Breast epithelium (tissue), 4 donors: ENCODE measurements at regions not wholly inside any gene's neighbourhood (a gene's known extent, or its start where the extent isn't known, plus 50 kb on each side); places are given as distances from the start of the nearest gene placed in this dataset.

ENCODE experiments used
- DNase-seq, 2 donors: peaks; one replicate each; pipeline ENCODE4 v3.0.0-alpha.2; 2019; ENCODE audit warnings: low spot score in 2 of 2
- H3K27ac ChIP-seq, 2 donors: fragments of 200-600 bp; sonication (generic) in 1 of 2; one replicate each; pipeline ENCODE4 v1.5.1; 2016 to 2019; ENCODE audit warnings: mild to moderate bottlenecking in 1 of 2
- H3K27me3 ChIP-seq, 2 donors: fragments of 200-600 bp; sonication (generic) in 1 of 2; one replicate each; pipeline versions ENCODE4 v1.5.1 to v1.6.0; 2017 to 2019; ENCODE audit warnings: control low read depth in 1 of 2, mild to moderate bottlenecking in 1 of 2
- H3K36me3 ChIP-seq: fragments of 200-600 bp; one replicate; pipeline ENCODE4 v1.5.1; 2019
- H3K4me1 ChIP-seq, 2 donors: fragments of 200-600 bp; sonication (generic); one replicate each; pipeline ENCODE4 v1.5.1; 2016 to 2019; ENCODE audit warnings: control low read depth in 1 of 2
- H3K4me3 ChIP-seq, 3 donors: fragments of 200-600 bp; sonication (generic); 1 replicate in 2 of 3; 2 replicates in 1 of 3; pipeline ENCODE4 v1.5.1; 2016 to 2019; ENCODE audit warnings: mild to moderate bottlenecking in 3 of 3, moderate library complexity in 2 of 3
- H3K9me3 ChIP-seq, 2 donors: fragments of 200-600 bp; sonication (generic) in 1 of 2; one replicate each; pipeline ENCODE4 v1.5.1; 2016 to 2019; ENCODE audit warnings: control low read depth in 1 of 2
- POLR2A ChIP-seq: fragments of 450-650 bp; IDR thresholded peaks from one replicate; pipeline ENCODE4 v1.6.1; 2016; ENCODE audit warnings: antibody characterized with exemption, mild to moderate bottlenecking, moderate library complexity
- POLR2AphosphoS5 ChIP-seq, 3 donors: sonication (generic); formaldehyde crosslinking; IDR thresholded peaks; one replicate each; pipeline ENCODE4 v1.6.1; 2017; ENCODE audit warnings: antibody characterized with exemption in 3 of 3
- intact Hi-C: fragments of 100-400 bp; cut with DNase I; formaldehyde crosslinking; loops from one replicate; pipeline ENCODE4 v1.15.1; 2023; ENCODE audit warnings: low total_unique reads
- TF ChIP-seq, protein P1 (sequence below), 3 donors: fragments of 450-650 bp; IDR thresholded peaks; one replicate each; pipeline ENCODE4 v1.5.1; 2016 to 2017; ENCODE audit warnings: antibody characterized with exemption in 3 of 3, mild to moderate bottlenecking in 3 of 3, moderate library complexity in 3 of 3

DNA sequence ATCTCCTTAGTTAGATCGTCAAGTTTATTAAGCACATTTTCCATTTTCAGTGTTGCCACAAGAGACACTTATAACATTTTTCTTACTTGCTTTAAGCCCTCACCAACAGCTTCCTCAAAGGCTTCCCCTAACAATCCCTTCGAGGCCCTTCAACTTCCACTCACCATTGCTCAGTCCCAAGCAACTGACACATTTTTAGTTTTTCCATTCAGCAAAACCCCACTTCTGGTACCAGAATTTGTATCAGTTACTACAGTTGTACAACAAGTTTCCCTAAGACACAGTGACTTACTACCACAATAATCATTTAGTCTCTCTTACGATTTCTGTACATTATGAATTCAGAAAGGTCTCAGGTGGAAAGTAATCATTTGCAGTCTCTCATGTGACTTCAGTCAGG is 276.8 kb upstream of the PKN2 start:
- TF ChIP-seq POLR2AphosphoS5 (IDR thresholded peaks at IDR 0.05) = no peak
- TF ChIP-seq POLR2A = no peak
- TF ChIP-seq, protein P1, sequence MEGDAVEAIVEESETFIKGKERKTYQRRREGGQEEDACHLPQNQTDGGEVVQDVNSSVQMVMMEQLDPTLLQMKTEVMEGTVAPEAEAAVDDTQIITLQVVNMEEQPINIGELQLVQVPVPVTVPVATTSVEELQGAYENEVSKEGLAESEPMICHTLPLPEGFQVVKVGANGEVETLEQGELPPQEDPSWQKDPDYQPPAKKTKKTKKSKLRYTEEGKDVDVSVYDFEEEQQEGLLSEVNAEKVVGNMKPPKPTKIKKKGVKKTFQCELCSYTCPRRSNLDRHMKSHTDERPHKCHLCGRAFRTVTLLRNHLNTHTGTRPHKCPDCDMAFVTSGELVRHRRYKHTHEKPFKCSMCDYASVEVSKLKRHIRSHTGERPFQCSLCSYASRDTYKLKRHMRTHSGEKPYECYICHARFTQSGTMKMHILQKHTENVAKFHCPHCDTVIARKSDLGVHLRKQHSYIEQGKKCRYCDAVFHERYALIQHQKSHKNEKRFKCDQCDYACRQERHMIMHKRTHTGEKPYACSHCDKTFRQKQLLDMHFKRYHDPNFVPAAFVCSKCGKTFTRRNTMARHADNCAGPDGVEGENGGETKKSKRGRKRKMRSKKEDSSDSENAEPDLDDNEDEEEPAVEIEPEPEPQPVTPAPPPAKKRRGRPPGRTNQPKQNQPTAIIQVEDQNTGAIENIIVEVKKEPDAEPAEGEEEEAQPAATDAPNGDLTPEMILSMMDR (IDR thresholded peaks at IDR 0.05) = no peak
- no peak for DNase-seq
- intact Hi-C loops = no loop called here
- Histone ChIP-seq H3K4me3 (no peak overlapping the region), H3K36me3 (no peaks in the 10 kb centered on the region), H3K9me3 (peaks cover 0 to 5% of the 10 kb centered on the region in 2 donors), H3K4me1 (no peaks in the 10 kb centered on the region), H3K27ac (no peak overlapping the region), H3K27me3 (no peaks in the 10 kb centered on the region)

- TF ChIP-seq POLR2A = no peak
- TF ChIP-seq, protein P1 (IDR thresholded peaks at IDR 0.05) = no peak
- TF ChIP-seq POLR2AphosphoS5 (IDR thresholded peaks at IDR 0.05) = no peak
- DNase-seq = no peak
- intact Hi-C loops = no loop called here
- Histone ChIP-seq H3K36me3 (no peaks in the 10 kb centered on the region), H3K27ac (no peak overlapping the region), H3K4me1 (no peaks in the 10 kb centered on the region), H3K9me3 (peaks cover 24 to 42% of the 10 kb centered on the region in 2 donors), H3K27me3 (no peaks in the 10 kb centered on the region), H3K4me3 (no peak overlapping the region)
Observed at GRCh38 chr1:88421997-88422396, 262.1 kb upstream of the PKN2 start.

DNA sequence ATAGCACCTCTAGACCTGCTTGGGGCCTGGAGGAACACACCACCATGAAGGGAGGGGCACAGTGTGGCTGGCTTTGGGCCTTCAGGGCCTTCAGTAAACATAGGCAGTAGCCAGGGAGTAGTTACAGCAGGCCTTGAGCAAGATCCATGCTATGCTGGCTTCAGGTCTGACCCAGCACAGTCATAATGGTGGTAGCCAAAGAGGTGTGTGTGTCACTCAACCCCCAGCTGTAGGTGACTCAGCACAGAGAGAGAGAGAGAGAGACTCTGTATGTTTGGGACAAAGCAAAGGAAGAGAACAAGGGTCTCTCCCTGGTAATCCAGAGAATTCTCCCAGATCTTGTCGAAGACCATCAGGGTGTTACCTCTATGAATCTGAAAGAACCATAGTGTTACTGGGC is 250.5 kb upstream of the PKN2 start:
- intact Hi-C loops = no loop called here
- no peak overlapping the region for H3K27ac ChIP-seq
- H3K9me3 ChIP-seq = peaks cover 5 to 50% of the 10 kb centered on the region in 2 donors
- DNase-seq = no peak
- H3K4me3 ChIP-seq = no peak overlapping the region
- TF ChIP-seq, protein P1 (IDR thresholded peaks at IDR 0.05) = no peak
- TF ChIP-seq POLR2A = no peak
- no peak for TF ChIP-seq POLR2AphosphoS5 (IDR thresholded peaks at IDR 0.05)
- no peaks in the 10 kb centered on the region for H3K27me3 ChIP-seq
- H3K36me3 ChIP-seq = no peaks in the 10 kb centered on the region
- H3K4me1 ChIP-seq = no peaks in the 10 kb centered on the region

DNA sequence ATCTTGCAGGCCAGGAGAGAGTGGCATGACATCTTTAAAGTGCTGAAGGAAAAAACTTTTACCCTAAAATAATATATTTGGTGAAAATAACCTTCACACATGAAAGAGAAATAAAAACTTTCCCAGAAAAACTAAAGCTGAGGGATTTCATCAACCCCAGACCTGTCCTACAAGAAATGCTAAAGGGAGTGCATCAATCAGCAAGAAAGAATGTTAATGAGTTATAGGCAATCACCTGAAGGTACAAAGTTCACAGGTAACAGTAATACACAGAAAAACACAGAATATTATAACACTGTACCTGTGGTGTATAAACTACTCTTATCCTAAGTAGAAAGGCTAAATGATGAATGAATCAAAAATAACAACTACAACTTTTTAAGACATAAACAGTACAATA is 249.2 kb upstream of the PKN2 start:
- no peak overlapping the region for H3K27ac ChIP-seq
- intact Hi-C loops = no loop called here
- TF ChIP-seq POLR2AphosphoS5 (IDR thresholded peaks at IDR 0.05) = no peak
- no peak for TF ChIP-seq POLR2A
- TF ChIP-seq, protein P1 (IDR thresholded peaks at IDR 0.05) = no peak
- no peak overlapping the region for H3K4me3 ChIP-seq
- no peaks in the 10 kb centered on the region for H3K27me3 ChIP-seq
- DNase-seq = no peak
- peaks cover 5 to 50% of the 10 kb centered on the region in 2 donors for H3K9me3 ChIP-seq
- H3K36me3 ChIP-seq = no peaks in the 10 kb centered on the region
- H3K4me1 ChIP-seq = no peaks in the 10 kb centered on the region

GRCh38 chr1:88441022-88441421 is 243.1 kb upstream of the PKN2 start:
- H3K27ac ChIP-seq = no peak overlapping the region
- H3K4me1 ChIP-seq = no peaks in the 10 kb centered on the region
- no peak for TF ChIP-seq POLR2AphosphoS5 (IDR thresholded peaks at IDR 0.05)
- no peak for TF ChIP-seq POLR2A
- TF ChIP-seq, protein P1 (IDR thresholded peaks at IDR 0.05) = no peak
- no peak overlapping the region for H3K4me3 ChIP-seq
- DNase-seq = no peak
- peaks cover 3% of the 10 kb centered on the region for H3K36me3 ChIP-seq
- H3K27me3 ChIP-seq = no peaks in the 10 kb centered on the region
- intact Hi-C loops = no loop called here
- H3K9me3 ChIP-seq = peaks cover 0 to 8% of the 10 kb centered on the region in 2 donors
